SK-N-MC (cell line): ENCODE measurements at regions not wholly inside any gene's neighbourhood (a gene's known extent, or its start where the extent isn't known, plus 50 kb on each side); places are given as distances from the start of the nearest gene placed in this dataset.

Experiments used
- EZH2 ChIP-seq: fragments of 200-600 bp; sonication (generic); IDR thresholded peaks from one replicate; pipeline ENCODE4 v1.6.1; 2017; ENCODE audit warnings: antibody characterized with exemption
- POLR2AphosphoS5 ChIP-seq: IDR thresholded peaks from 2 replicates; pipeline ENCODE4 v1.6.1; 2012; ENCODE audit warnings: mild to moderate bottlenecking, low read depth, low read length, borderline replicate concordance

DNA sequence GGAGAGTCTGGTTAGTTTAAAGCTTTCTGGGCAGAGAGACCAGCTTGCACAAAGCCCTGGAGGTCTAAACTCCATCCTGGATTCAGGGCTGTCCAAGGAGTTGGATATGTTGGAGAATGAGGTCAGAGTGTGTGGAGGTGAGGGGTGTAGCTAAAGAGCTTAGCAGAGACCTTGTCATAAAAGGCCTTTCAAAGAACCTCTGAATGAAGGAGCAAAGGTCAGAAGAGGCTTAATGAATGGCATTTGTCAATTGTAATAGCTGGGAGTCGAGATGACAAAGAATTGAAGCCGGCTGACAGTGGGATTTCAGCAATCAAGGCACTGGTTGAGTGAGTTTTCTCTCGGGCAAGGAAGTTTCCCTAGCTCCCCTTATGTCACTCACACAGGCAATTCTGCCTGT is 202.6 kb downstream of the PDCD6IP start:
- TF ChIP-seq POLR2AphosphoS5 (no peak), EZH2 (no peak)
